ENCODE measurements at regions not wholly inside any gene's neighbourhood (a gene's known extent, or its start where the extent isn't known, plus 50 kb on each side); places are given as distances from the start of the nearest gene placed in this dataset.
"Not testable (repeated sequence)": the region's sequence is repeated elsewhere in the genome, so short reads cannot be mapped to it uniquely, and the experiment has no call there.

GRCh38 chr2:95762023-95763021 is 170.5 kb downstream of the TRIM43 start:
- TF ChIP-seq EZH2 (IDR thresholded peaks at IDR 0.05; ENCODE audit: borderline replicate concordance, low read depth, low read length, poor library complexity, severe bottlenecking); CTCF (conservative IDR thresholded peaks at IDR 0.05; ENCODE audit: low read depth, low read length): not testable (repeated sequence)

Data from A673 (cell line).